IMR-90 (cell line): ENCODE measurements at regions not wholly inside any gene's neighbourhood (a gene's known extent, or its start where the extent isn't known, plus 50 kb on each side); places are given as distances from the start of the nearest gene placed in this dataset.

Experiments used
- ATAC-seq: fragments of 200-7000 bp; cut with Tn5 transposase; 2 replicates; pipeline ENCODE4 v1.9.1; 2020; ENCODE audit warnings: low read depth, mild to moderate bottlenecking, moderate library complexity
- BruUV-seq: library from RNA; stranded (reverse); fragments of 400-500 nt; replicated peaks from 2 replicates; lab custom pipeline; 2021; lab: Mats Ljungman, UMichigan
- CTCF ChIA-PET: fragments of 300-600 bp; formaldehyde crosslinking; extraction: SDS; loops from one replicate; lab custom pipeline; 2021; ENCODE audit warnings: antibody characterized with exemption; lab: Yijun Ruan, JAX
- POLR2A ChIA-PET: fragments of 300-600 bp; sonication (Branson Sonifier 250); formaldehyde crosslinking; loops from one replicate; lab custom pipeline; 2022; ENCODE audit warnings: antibody characterized with exemption; ENCODE audit not compliant: unreplicated experiment; lab: Charles Lee
- DNase-seq: peaks from one replicate; pipeline ENCODE4 v3.0.0; 2013
- H2AFZ ChIP-seq: replicated peaks from 2 replicates; pipeline ENCODE3; 2013; ENCODE audit warnings: low read length, mild to moderate bottlenecking; ENCODE audit not compliant: poor library complexity
- H2AK5ac ChIP-seq: 2 replicates; pipeline ENCODE4 v1.6.1; 2013; ENCODE audit warnings: low read depth, low read length, inconsistent platforms
- H2AK9ac ChIP-seq: replicated peaks from 2 replicates; pipeline ENCODE3; 2013; ENCODE audit warnings: mild to moderate bottlenecking, low read depth, low read length, moderate library complexity; ENCODE audit not compliant: poor library complexity
- H2BK120ac ChIP-seq: 2 replicates; pipeline ENCODE4 v1.6.1; 2013; ENCODE audit warnings: low read depth, low read length, inconsistent platforms
- H2BK15ac ChIP-seq: 3 replicates; pipeline ENCODE4 v1.6.1; 2013; ENCODE audit warnings: low read depth, low read length, inconsistent platforms
- H2BK20ac ChIP-seq: 2 replicates; pipeline ENCODE4 v1.6.1; 2013; ENCODE audit warnings: low read depth, mild to moderate bottlenecking, inconsistent platforms, low read length, moderate library complexity
- H2BK5ac ChIP-seq: 2 replicates; pipeline ENCODE4 v1.6.1; 2013; ENCODE audit warnings: mild to moderate bottlenecking, low read depth, low read length, inconsistent platforms; ENCODE audit not compliant: poor library complexity, severe bottlenecking
- H3K14ac ChIP-seq: replicated peaks from 2 replicates; pipeline ENCODE4 v1.6.1; 2013; ENCODE audit warnings: low read depth, low read length, inconsistent platforms
- H3K18ac ChIP-seq: 2 replicates; pipeline ENCODE4 v1.6.1; 2013; ENCODE audit warnings: low read depth, low read length, control low read depth
- H3K23ac ChIP-seq: 2 replicates; pipeline ENCODE4 v1.6.1; 2013; ENCODE audit warnings: low read depth, low read length, inconsistent platforms
- H3K27ac ChIP-seq: 2 replicates; pipeline ENCODE4 v1.5.1; 2013; ENCODE audit warnings: mild to moderate bottlenecking, control low read depth, low read length; ENCODE audit not compliant: insufficient read depth
- H3K27me3 ChIP-seq: 2 replicates; pipeline ENCODE4 v1.6.1; 2013; ENCODE audit warnings: low read length; ENCODE audit not compliant: control insufficient read depth, insufficient read depth
- H3K36me3 ChIP-seq: 2 replicates; pipeline ENCODE4 v1.6.1; 2013; ENCODE audit warnings: low read length, mixed read lengths; ENCODE audit not compliant: control insufficient read depth, insufficient read depth
- H3K4ac ChIP-seq: 2 replicates; pipeline ENCODE4 v1.6.1; 2013; ENCODE audit warnings: low read depth, low read length, inconsistent platforms
- H3K4me1 ChIP-seq: 2 replicates; pipeline ENCODE4 v1.6.1; 2013; ENCODE audit warnings: low read length, mixed read lengths; ENCODE audit not compliant: control insufficient read depth, insufficient read depth
- H3K4me2 ChIP-seq: 2 replicates; pipeline ENCODE4 v1.6.1; 2013; ENCODE audit warnings: low read depth, mild to moderate bottlenecking, control low read depth, low read length, moderate library complexity
- H3K4me3 ChIP-seq: 2 replicates; pipeline ENCODE4 v1.5.1; 2013; ENCODE audit warnings: low read depth, mild to moderate bottlenecking, control low read depth, low read length, moderate library complexity; ENCODE audit not compliant: insufficient read depth
- H3K56ac ChIP-seq: 2 replicates; pipeline ENCODE4 v1.6.1; 2013; ENCODE audit warnings: low read length, inconsistent platforms; ENCODE audit not compliant: insufficient read depth; ENCODE audit errors: extremely low read depth
- H3K79me1 ChIP-seq, 2 experiments: 2 replicates each; pipeline ENCODE4 v1.6.1; 2013; ENCODE audit warnings: low read length in 2 of 2, inconsistent platforms in 1 of 2, low read depth in 1 of 2
- H3K9ac ChIP-seq: 2 replicates; pipeline ENCODE4 v1.6.1; 2013; ENCODE audit warnings: low read depth, low read length, control low read depth
- H3K9me1 ChIP-seq: 2 replicates; pipeline ENCODE4 v1.6.1; 2013; ENCODE audit warnings: low read length, inconsistent platforms; ENCODE audit not compliant: insufficient read depth
- H3K9me3 ChIP-seq: 2 replicates; pipeline ENCODE4 v1.6.1; 2013; ENCODE audit warnings: low read length; ENCODE audit not compliant: control insufficient read depth, insufficient read depth
- H4K20me1 ChIP-seq: 2 replicates; pipeline ENCODE4 v1.6.1; 2013; ENCODE audit warnings: low read length, inconsistent platforms; ENCODE audit not compliant: insufficient read depth
- H4K5ac ChIP-seq: 2 replicates; pipeline ENCODE4 v1.6.1; 2013; ENCODE audit warnings: mild to moderate bottlenecking, low read depth, low read length, control low read depth
- H4K8ac ChIP-seq, 2 experiments: 2 replicates each; pipeline ENCODE4 v1.6.1; 2013; ENCODE audit warnings: low read depth in 2 of 2, low read length in 2 of 2, control low read depth in 1 of 2, inconsistent platforms in 1 of 2
- H4K91ac ChIP-seq: 2 replicates; pipeline ENCODE4 v1.6.1; 2013; ENCODE audit warnings: low read depth, low read length, inconsistent platforms; ENCODE audit not compliant: insufficient read depth
- BHLHE40 ChIP-seq: fragments of 150-350 bp; IDR thresholded peaks from 2 replicates; pipeline ENCODE4 v1.6.1; 2016; ENCODE audit warnings: mild to moderate bottlenecking, low read depth, low read length
- CEBPB ChIP-seq: IDR thresholded peaks from 2 replicates; pipeline ENCODE4 v1.6.1; 2012; ENCODE audit warnings: low read depth, low read length, improper control_type of control experiment
- FOS ChIP-seq: fragments of 150-350 bp; IDR thresholded peaks from 2 replicates; pipeline ENCODE4 v1.6.1; 2016; ENCODE audit warnings: low read depth, low read length
- MAFK ChIP-seq: IDR thresholded peaks from 2 replicates; pipeline ENCODE4 v1.6.1; 2012; ENCODE audit warnings: low read depth, low read length, improper control_type of control experiment
- MXI1 ChIP-seq: IDR thresholded peaks from 2 replicates; pipeline ENCODE4 v1.6.1; 2012; ENCODE audit warnings: low read depth, mild to moderate bottlenecking, low read length, moderate library complexity, borderline replicate concordance
- NFE2L2 ChIP-seq: fragments of 150-350 bp; IDR thresholded peaks from 2 replicates; pipeline ENCODE4 v1.6.1; 2016; ENCODE audit warnings: low read depth, mild to moderate bottlenecking, low read length
- RCOR1 ChIP-seq: IDR thresholded peaks from 2 replicates; pipeline ENCODE4 v1.6.1; 2012; ENCODE audit warnings: mild to moderate bottlenecking, low read length, improper control_type of control experiment; ENCODE audit not compliant: insufficient replicate concordance
- RFX5 ChIP-seq: IDR thresholded peaks from 2 replicates; pipeline ENCODE4 v1.8.0; 2012; ENCODE audit warnings: low read depth, mild to moderate bottlenecking, low read length, moderate library complexity
- SMC3 ChIP-seq: fragments of 150-350 bp; IDR thresholded peaks from 2 replicates; pipeline ENCODE4 v1.6.1; 2016; ENCODE audit warnings: low read depth, mild to moderate bottlenecking, antibody characterized with exemption, low read length, moderate library complexity
- WGBS, 2 experiments: methylation state at CpG; one replicate each; pipeline versions ENCODE4 v1.1.5 to v1.1.7; 2013; ENCODE audit warnings: missing lambda C conversion rate in 2 of 2; ENCODE audit not compliant: insufficient read length in 1 of 2; ENCODE audit errors: extremely low coverage in 2 of 2; 5-methylcytosine and 5-hydroxymethylcytosine counted together
- dilution Hi-C: fragments of 300-500 bp; cut with HindIII; formaldehyde crosslinking; loops from one replicate; pipeline ENCODE4 v1.14.3; 2018; ENCODE audit warnings: low sequenced_read_pairs; ENCODE audit not compliant: unreplicated experiment
- in situ Hi-C: fragments of 300-500 bp; cut with MboI; formaldehyde crosslinking; loops from 3 replicates; pipeline ENCODE4 v1.14.3; 2019; ENCODE audit warnings: low sequenced_read_pairs, inconsistent platforms, mixed read lengths
- intact Hi-C: fragments of 100-400 bp; cut with micrococcal nuclease; formaldehyde crosslinking; loops from 2 replicates; pipeline ENCODE4 v1.10.0; 2022
- TF ChIP-seq, protein P1 (sequence below): fragments of 150-350 bp; IDR thresholded peaks from 2 replicates; pipeline ENCODE4 v1.6.1; 2016; ENCODE audit warnings: low read depth, mild to moderate bottlenecking, low read length, moderate library complexity, borderline replicate concordance
- TF ChIP-seq, protein P2 (sequence below): conservative IDR thresholded peaks from 2 replicates; pipeline ENCODE4 v1.5.1; 2012; ENCODE audit warnings: mild to moderate bottlenecking, low read depth, low read length, improper control_type of control experiment

DNA sequence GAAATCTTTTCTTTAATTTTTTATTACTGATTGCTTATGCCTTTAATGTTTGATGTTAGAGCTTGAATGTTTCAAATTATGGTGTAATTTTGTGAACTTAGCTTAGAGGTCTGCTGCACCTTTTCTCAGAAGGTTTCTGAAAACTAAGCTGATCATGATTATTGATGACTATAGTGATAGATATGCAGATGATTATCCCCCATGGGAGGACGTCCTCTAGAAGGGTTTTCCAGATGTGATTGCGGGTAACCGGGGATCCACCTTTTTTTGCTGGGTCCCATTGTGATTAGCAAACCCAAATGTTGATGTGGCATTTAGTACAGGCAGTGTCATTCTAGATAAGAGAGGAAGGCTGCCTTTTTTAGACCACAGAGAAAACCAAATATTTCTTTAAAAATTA, 272.9 kb downstream of the FBXO8 start:
- no peak overlapping the region for H2BK5ac ChIP-seq
- H2BK120ac ChIP-seq = no peak overlapping the region
- no peak overlapping the region for H3K18ac ChIP-seq
- no CpG with 5 or more reads among the region's 3 CpGs for WGBS, 2 experiments
- no peak overlapping the region for H2AK9ac ChIP-seq
- H3K36me3 ChIP-seq = no peaks in the 10 kb centered on the region
- no peak overlapping the region for H3K4me2 ChIP-seq
- no peak overlapping the region for H3K56ac ChIP-seq
- ChIA-PET CTCF (no interaction called here), POLR2A (no interaction called here)
- no peaks in the 10 kb centered on the region for H3K79me1 ChIP-seq
- DNase-seq = no peak
- in situ Hi-C loops = no loop called here
- H4K91ac ChIP-seq = no peak overlapping the region
- no peak overlapping the region for H2BK15ac ChIP-seq
- H4K20me1 ChIP-seq = no peaks in the 10 kb centered on the region
- H4K8ac ChIP-seq = no peak overlapping the region
- no peak overlapping the region for H3K9ac ChIP-seq
- H2AFZ ChIP-seq = no peak overlapping the region
- dilution Hi-C loops = no loop called here
- TF ChIP-seq NFE2L2 (no peak), RCOR1 (no peak), RFX5 (no peak), FOS (no peak), MAFK (no peak), MXI1 (no peak), CEBPB (no peak), BHLHE40 (no peak), SMC3 (no peak)
- TF ChIP-seq, protein P1, sequence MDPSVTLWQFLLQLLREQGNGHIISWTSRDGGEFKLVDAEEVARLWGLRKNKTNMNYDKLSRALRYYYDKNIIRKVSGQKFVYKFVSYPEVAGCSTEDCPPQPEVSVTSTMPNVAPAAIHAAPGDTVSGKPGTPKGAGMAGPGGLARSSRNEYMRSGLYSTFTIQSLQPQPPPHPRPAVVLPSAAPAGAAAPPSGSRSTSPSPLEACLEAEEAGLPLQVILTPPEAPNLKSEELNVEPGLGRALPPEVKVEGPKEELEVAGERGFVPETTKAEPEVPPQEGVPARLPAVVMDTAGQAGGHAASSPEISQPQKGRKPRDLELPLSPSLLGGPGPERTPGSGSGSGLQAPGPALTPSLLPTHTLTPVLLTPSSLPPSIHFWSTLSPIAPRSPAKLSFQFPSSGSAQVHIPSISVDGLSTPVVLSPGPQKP = no peak
- TF ChIP-seq, protein P2, sequence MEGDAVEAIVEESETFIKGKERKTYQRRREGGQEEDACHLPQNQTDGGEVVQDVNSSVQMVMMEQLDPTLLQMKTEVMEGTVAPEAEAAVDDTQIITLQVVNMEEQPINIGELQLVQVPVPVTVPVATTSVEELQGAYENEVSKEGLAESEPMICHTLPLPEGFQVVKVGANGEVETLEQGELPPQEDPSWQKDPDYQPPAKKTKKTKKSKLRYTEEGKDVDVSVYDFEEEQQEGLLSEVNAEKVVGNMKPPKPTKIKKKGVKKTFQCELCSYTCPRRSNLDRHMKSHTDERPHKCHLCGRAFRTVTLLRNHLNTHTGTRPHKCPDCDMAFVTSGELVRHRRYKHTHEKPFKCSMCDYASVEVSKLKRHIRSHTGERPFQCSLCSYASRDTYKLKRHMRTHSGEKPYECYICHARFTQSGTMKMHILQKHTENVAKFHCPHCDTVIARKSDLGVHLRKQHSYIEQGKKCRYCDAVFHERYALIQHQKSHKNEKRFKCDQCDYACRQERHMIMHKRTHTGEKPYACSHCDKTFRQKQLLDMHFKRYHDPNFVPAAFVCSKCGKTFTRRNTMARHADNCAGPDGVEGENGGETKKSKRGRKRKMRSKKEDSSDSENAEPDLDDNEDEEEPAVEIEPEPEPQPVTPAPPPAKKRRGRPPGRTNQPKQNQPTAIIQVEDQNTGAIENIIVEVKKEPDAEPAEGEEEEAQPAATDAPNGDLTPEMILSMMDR = no peak
- no peak overlapping the region for H3K4ac ChIP-seq
- no peak overlapping the region for H3K27ac ChIP-seq
- H2BK20ac ChIP-seq = no peak overlapping the region
- BruUV-seq = no TSS peak
- H3K14ac ChIP-seq = no peak overlapping the region
- H3K27me3 ChIP-seq = no peaks in the 10 kb centered on the region
- H3K23ac ChIP-seq = no peak overlapping the region
- H3K9me3 ChIP-seq = no peaks in the 10 kb centered on the region
- H3K9me1 ChIP-seq = no peaks in the 10 kb centered on the region; the same call in 1 of the 2 replicates
- H4K5ac ChIP-seq = no peak overlapping the region
- intact Hi-C loops = no loop called here
- ATAC-seq = no peak
- H3K4me3 ChIP-seq = no peak overlapping the region
- H3K4me1 ChIP-seq = no peaks in the 10 kb centered on the region
- H2AK5ac ChIP-seq = no peak overlapping the region
